WTC11 (cell line): ENCODE measurements at regions not wholly inside any gene's neighbourhood (a gene's known extent, or its start where the extent isn't known, plus 50 kb on each side); places are given as distances from the start of the nearest gene placed in this dataset.

Source experiments
- ATAC-seq: fragments of 200-7000 bp; cut with Tn5 transposase; 2 replicates; pipeline ENCODE4 v1.10.0; 2021; ENCODE audit warnings: mild to moderate bottlenecking, moderate library complexity
- CTCF ChIA-PET: fragments of 300-600 bp; sonication (Branson Sonifier 250); formaldehyde crosslinking; loops from one replicate; lab custom pipeline; 2021; ENCODE audit warnings: antibody characterized with exemption; lab: Charles Lee
- POLR2A ChIA-PET: fragments of 350-600 bp; sonication (Branson Sonifier 250); formaldehyde crosslinking; loops from one replicate; lab custom pipeline; 2021; ENCODE audit warnings: antibody characterized with exemption; lab: Charles Lee
- DNase-seq: peaks from one replicate; pipeline ENCODE4 v3.0.0; 2021; ENCODE audit warnings: low spot score
- H3K27ac Mint-ChIP-seq: 2 replicates; pipeline ENCODE4 v1.8.0; 2021; ENCODE audit warnings: mixed read lengths
- H3K27me3 Mint-ChIP-seq: 2 replicates; pipeline ENCODE4 v1.8.0; 2021; ENCODE audit warnings: low read depth, mild to moderate bottlenecking, moderate library complexity, mixed read lengths
- H3K36me3 Mint-ChIP-seq: 2 replicates; pipeline ENCODE4 v1.8.0; 2021; ENCODE audit warnings: mixed read lengths
- H3K4me1 Mint-ChIP-seq: 2 replicates; pipeline ENCODE4 v1.8.0; 2022; ENCODE audit warnings: mixed read lengths
- H3K4me3 Mint-ChIP-seq: 2 replicates; pipeline ENCODE4 v1.8.0; 2021; ENCODE audit warnings: mild to moderate bottlenecking, moderate library complexity, mixed read lengths
- H3K9me3 Mint-ChIP-seq: 2 replicates; pipeline ENCODE4 v1.8.0; 2021; ENCODE audit warnings: mixed read lengths
- ESRRA ChIP-seq: sonication (generic); formaldehyde crosslinking; IDR thresholded peaks from 2 replicates; pipeline ENCODE4 v1.8.1; 2022; ENCODE audit warnings: mild to moderate bottlenecking, missing genetic modification reagents, borderline replicate concordance
- ETV6 ChIP-seq: sonication (generic); formaldehyde crosslinking; IDR thresholded peaks from 2 replicates; pipeline ENCODE4 v1.8.1; 2022; ENCODE audit warnings: mild to moderate bottlenecking, missing genetic modification reagents
- FOXP1 ChIP-seq: sonication (generic); formaldehyde crosslinking; IDR thresholded peaks from 2 replicates; pipeline ENCODE4 v1.8.0; 2022; ENCODE audit warnings: missing genetic modification reagents, mild to moderate bottlenecking, moderate library complexity, borderline replicate concordance
- GTF2I ChIP-seq: fragments of 250-450 bp; sonication (Bioruptor Pico); conservative IDR thresholded peaks from 2 replicates; pipeline ENCODE4 v1.4.0; 2021; ENCODE audit warnings: mild to moderate bottlenecking
- IRF2 ChIP-seq: sonication (generic); formaldehyde crosslinking; IDR thresholded peaks from 2 replicates; pipeline ENCODE4 v1.8.0; 2022; ENCODE audit warnings: low read depth, missing genetic modification reagents, borderline replicate concordance
- JUN ChIP-seq: sonication (generic); formaldehyde crosslinking; IDR thresholded peaks from 2 replicates; pipeline ENCODE4 v1.8.0; 2023; ENCODE audit warnings: mild to moderate bottlenecking, missing genetic modification reagents
- MYBL2 ChIP-seq: sonication (generic); formaldehyde crosslinking; IDR thresholded peaks from 2 replicates; pipeline ENCODE4 v1.8.1; 2023; ENCODE audit warnings: mild to moderate bottlenecking, moderate library complexity, missing genetic modification reagents
- NFATC4 ChIP-seq: fragments of 250-450 bp; sonication (Bioruptor Pico); IDR thresholded peaks from 2 replicates; pipeline ENCODE4 v1.9.0; 2021; ENCODE audit warnings: mild to moderate bottlenecking
- SMAD3 ChIP-seq: sonication (generic); formaldehyde crosslinking; IDR thresholded peaks from 2 replicates; pipeline ENCODE4 v1.8.0; 2022; ENCODE audit warnings: missing genetic modification reagents, mild to moderate bottlenecking, borderline replicate concordance
- ZNF138 ChIP-seq: sonication (generic); formaldehyde crosslinking; conservative IDR thresholded peaks from 2 replicates; pipeline ENCODE4 v1.8.1; 2022; ENCODE audit warnings: mild to moderate bottlenecking, moderate library complexity, missing genetic modification reagents
- ZNF263 ChIP-seq: sonication (generic); formaldehyde crosslinking; IDR thresholded peaks from 2 replicates; pipeline ENCODE4 v1.8.1; 2022; ENCODE audit warnings: low read depth, mild to moderate bottlenecking, moderate library complexity, missing genetic modification reagents
- ZNF423 ChIP-seq: fragments of 250-450 bp; sonication (Bioruptor Pico); IDR thresholded peaks from 2 replicates; pipeline ENCODE4 v2.1.2; 2022; ENCODE audit warnings: mild to moderate bottlenecking, moderate library complexity
- TF ChIP-seq, protein P1 (sequence below): sonication (generic); formaldehyde crosslinking; IDR thresholded peaks from 2 replicates; pipeline ENCODE4 v1.8.1; 2023; ENCODE audit warnings: mild to moderate bottlenecking, missing genetic modification reagents, moderate library complexity
- TF ChIP-seq, protein P2 (sequence below): sonication (generic); formaldehyde crosslinking; IDR thresholded peaks from 2 replicates; pipeline ENCODE4 v1.8.0; 2022; ENCODE audit warnings: mild to moderate bottlenecking, missing genetic modification reagents
- TF ChIP-seq, protein P3 (sequence below): sonication (generic); formaldehyde crosslinking; IDR thresholded peaks from 2 replicates; pipeline ENCODE4 v1.8.1; 2023; ENCODE audit warnings: mild to moderate bottlenecking, missing genetic modification reagents
- TF ChIP-seq, protein P4 (sequence below): sonication (generic); formaldehyde crosslinking; IDR thresholded peaks from 2 replicates; pipeline ENCODE4 v1.8.1; 2023; ENCODE audit warnings: mild to moderate bottlenecking, missing genetic modification reagents, moderate library complexity
- TF ChIP-seq, protein P5 (sequence below): sonication (generic); formaldehyde crosslinking; IDR thresholded peaks from 2 replicates; pipeline ENCODE4 v1.8.0; 2022; ENCODE audit warnings: mild to moderate bottlenecking, missing genetic modification reagents

DNA sequence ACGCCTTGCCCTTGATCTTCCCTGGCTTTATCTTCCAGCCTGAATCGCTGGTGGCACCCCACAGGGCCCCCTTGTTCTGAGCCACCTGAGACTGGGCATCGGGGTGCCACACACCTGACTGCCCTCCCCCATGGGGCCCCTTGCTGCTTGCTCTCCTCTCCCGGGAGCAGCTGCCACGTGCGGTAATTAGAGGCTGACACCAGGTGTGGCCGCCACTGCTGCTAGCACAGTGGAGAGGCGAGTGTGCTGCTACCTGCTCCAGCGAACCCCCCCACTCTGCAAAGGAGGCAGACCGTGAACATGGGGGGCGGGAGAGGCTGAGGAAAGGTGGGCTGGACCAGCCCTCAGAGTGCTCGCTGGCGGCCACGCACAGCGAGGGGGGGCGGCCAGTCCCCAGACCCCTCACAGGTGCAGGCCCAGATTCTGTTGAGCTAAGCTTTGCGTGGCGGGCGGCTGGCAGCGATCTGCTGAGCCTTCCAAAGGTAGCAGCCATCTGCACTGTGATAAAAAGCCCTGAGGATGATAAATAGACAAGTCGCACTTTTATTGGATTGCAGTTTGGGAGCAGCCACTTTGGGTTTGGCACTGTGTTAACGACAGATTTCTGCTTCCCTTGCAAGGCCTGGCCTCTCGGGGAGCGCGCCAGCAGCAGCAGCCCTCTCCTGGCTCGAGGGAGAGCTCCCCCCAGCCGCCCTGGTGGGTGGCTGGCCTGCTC lies 167.9 kb upstream of the GSE1 start:
- no peak overlapping the region for H3K4me3 Mint-ChIP-seq
- ChIA-PET CTCF (interaction anchor here (0.6 to 5.5 kb wide), 24 partner anchors 9 to 270 kb away, joined by 3 to 32 read pairs (median 5); no protein-coding TSS in a partner anchor), POLR2A (no interaction called here)
- no peak overlapping the region for H3K27ac Mint-ChIP-seq
- H3K27me3 Mint-ChIP-seq: no peaks in the 10 kb centered on the region
- H3K9me3 Mint-ChIP-seq: no peaks in the 10 kb centered on the region
- ATAC-seq: peak; percentile 43
- H3K4me1 Mint-ChIP-seq: peaks cover 13% of the 10 kb centered on the region
- no peaks in the 10 kb centered on the region for H3K36me3 Mint-ChIP-seq
- TF ChIP-seq ZNF138 (CRISPR knock-in tag): 0 out of 2 replicates have a peak, but pooled peaks have one; percentile 16
- no peak for TF ChIP-seq IRF2 (CRISPR knock-in tag)
- TF ChIP-seq JUN (CRISPR knock-in tag): no peak
- peak; percentile 62; the same call in 1 of the 2 replicates for TF ChIP-seq FOXP1 (CRISPR knock-in tag)
- TF ChIP-seq, protein P1, sequence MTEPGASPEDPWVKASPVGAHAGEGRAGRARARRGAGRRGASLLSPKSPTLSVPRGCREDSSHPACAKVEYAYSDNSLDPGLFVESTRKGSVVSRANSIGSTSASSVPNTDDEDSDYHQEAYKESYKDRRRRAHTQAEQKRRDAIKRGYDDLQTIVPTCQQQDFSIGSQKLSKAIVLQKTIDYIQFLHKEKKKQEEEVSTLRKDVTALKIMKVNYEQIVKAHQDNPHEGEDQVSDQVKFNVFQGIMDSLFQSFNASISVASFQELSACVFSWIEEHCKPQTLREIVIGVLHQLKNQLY (CRISPR knock-in tag): no peak
- peak; percentile 91 for TF ChIP-seq ZNF423 (CRISPR knock-in tag)
- 0 out of 2 replicates have a peak, but pooled peaks have one; percentile 60 for TF ChIP-seq ETV6
- TF ChIP-seq MYBL2 (CRISPR knock-in tag): peak; percentile 48; the same call in 1 of the 2 replicates
- TF ChIP-seq, protein P2, sequence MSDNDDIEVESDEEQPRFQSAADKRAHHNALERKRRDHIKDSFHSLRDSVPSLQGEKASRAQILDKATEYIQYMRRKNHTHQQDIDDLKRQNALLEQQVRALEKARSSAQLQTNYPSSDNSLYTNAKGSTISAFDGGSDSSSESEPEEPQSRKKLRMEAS (CRISPR knock-in tag): peak; percentile 38; the same call in 1 of the 2 replicates
- TF ChIP-seq, protein P3, sequence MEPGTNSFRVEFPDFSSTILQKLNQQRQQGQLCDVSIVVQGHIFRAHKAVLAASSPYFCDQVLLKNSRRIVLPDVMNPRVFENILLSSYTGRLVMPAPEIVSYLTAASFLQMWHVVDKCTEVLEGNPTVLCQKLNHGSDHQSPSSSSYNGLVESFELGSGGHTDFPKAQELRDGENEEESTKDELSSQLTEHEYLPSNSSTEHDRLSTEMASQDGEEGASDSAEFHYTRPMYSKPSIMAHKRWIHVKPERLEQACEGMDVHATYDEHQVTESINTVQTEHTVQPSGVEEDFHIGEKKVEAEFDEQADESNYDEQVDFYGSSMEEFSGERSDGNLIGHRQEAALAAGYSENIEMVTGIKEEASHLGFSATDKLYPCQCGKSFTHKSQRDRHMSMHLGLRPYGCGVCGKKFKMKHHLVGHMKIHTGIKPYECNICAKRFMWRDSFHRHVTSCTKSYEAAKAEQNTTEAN (CRISPR knock-in tag): peak; percentile 32; the same call in 1 of the 2 replicates
- TF ChIP-seq, protein P4, sequence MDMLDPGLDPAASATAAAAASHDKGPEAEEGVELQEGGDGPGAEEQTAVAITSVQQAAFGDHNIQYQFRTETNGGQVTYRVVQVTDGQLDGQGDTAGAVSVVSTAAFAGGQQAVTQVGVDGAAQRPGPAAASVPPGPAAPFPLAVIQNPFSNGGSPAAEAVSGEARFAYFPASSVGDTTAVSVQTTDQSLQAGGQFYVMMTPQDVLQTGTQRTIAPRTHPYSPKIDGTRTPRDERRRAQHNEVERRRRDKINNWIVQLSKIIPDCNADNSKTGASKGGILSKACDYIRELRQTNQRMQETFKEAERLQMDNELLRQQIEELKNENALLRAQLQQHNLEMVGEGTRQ (CRISPR knock-in tag): 0 out of 2 replicates have a peak, but pooled peaks have one; percentile 12
- TF ChIP-seq, protein P5, sequence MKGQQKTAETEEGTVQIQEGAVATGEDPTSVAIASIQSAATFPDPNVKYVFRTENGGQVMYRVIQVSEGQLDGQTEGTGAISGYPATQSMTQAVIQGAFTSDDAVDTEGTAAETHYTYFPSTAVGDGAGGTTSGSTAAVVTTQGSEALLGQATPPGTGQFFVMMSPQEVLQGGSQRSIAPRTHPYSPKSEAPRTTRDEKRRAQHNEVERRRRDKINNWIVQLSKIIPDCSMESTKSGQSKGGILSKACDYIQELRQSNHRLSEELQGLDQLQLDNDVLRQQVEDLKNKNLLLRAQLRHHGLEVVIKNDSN: no peak
- DNase-seq: no peak

DNA sequence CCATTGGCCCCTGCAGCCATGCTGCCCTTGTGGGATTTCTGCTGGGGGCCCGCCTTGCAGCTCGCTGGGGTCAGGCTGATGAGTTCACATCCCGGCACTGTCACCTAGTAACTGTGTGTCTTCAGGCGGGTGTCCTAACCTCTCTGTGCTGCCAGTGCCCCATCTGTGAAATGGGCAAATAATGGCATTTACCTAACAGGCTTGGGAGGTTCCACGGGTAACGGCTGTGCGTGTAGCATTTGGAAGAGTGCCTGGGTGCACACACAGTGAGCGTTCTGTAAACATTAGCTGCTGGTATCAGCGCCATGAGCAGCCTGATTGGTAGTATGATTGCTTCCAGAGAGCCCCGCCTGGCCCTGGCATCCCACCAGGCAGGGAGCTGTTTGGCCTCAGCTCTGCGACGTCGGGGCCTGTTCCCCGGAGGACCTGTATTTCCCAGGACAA lies 167.3 kb upstream of the GSE1 start:
- H3K9me3 Mint-ChIP-seq: no peaks in the 10 kb centered on the region
- no peaks in the 10 kb centered on the region for H3K36me3 Mint-ChIP-seq
- DNase-seq: no peak
- TF ChIP-seq GTF2I (CRISPR knock-in tag) (0 out of 2 replicates have a peak, but pooled peaks have one; percentile 39), ZNF423 (CRISPR knock-in tag) (no peak)
- CTCF ChIA-PET: interaction anchor here (0.6 to 5.5 kb wide), 19 partner anchors 8 to 193 kb away, joined by 3 to 32 read pairs (median 5); no protein-coding TSS in a partner anchor
- H3K27me3 Mint-ChIP-seq: no peaks in the 10 kb centered on the region
- no peak for ATAC-seq
- H3K27ac Mint-ChIP-seq: no peak overlapping the region
- H3K4me3 Mint-ChIP-seq: no peak overlapping the region
- H3K4me1 Mint-ChIP-seq: peaks cover 13% of the 10 kb centered on the region
- POLR2A ChIA-PET: no interaction called here

DNA sequence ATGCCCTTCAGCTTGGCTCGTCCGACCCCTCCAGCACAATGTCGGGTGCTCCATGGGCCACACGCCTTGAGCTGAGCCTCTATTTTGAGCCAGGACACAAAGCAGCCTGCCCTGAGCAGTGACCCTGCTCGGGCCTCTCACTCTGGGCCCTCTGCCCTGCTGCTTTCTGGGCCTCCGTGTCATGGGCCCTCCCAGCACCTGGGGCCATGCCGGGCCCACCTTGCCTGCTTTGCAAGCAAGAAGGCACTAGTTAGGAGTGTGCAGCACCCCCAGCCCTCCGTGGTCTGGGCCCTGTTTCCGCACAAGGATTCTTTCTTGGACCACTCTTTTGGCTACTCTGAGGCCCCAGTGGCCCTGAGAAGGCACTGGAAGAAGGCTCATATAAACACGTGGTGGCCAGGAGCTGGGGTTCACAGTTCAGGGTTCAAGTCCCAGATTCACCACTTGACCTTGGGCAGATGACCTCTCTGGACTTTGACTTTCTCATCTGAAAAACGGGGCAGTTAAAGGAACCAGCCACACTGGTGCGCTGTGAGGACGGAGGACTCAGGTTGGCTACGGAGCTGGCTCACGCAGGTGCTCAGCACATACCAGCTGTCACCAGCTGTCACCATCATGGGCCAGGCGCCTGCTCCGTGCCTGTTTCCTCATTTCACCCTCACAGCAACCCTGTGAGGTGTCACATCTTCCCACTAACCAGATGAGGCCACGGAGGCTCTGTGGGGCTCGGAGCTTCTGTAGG lies 166.0 kb upstream of the GSE1 start:
- H3K4me1 Mint-ChIP-seq: peaks cover 13% of the 10 kb centered on the region
- ChIA-PET CTCF (interaction anchor here (0.7 to 5.5 kb wide), 20 partner anchors 11 to 332 kb away, joined by 3 to 32 read pairs (median 6); partner anchors contain the start of gene GSE1), POLR2A (interaction anchor here (0.5 kb wide), 1 partner anchor 240 kb away, joined by 3 read pairs; no protein-coding TSS in a partner anchor)
- H3K36me3 Mint-ChIP-seq: no peaks in the 10 kb centered on the region
- H3K27ac Mint-ChIP-seq: no peak overlapping the region
- H3K9me3 Mint-ChIP-seq: no peaks in the 10 kb centered on the region
- H3K4me3 Mint-ChIP-seq: no peak overlapping the region
- H3K27me3 Mint-ChIP-seq: no peaks in the 10 kb centered on the region
- DNase-seq: no peak
- ATAC-seq: no peak
- TF ChIP-seq NFATC4: no peak
- TF ChIP-seq ZNF138 (CRISPR knock-in tag): no peak
- no peak for TF ChIP-seq ZNF263 (CRISPR knock-in tag)
- no peak for TF ChIP-seq SMAD3 (CRISPR knock-in tag)
- TF ChIP-seq ESRRA: peak; percentile 94
